K562 (cell line): ENCODE measurements at regions not wholly inside any gene's neighbourhood (a gene's known extent, or its start where the extent isn't known, plus 50 kb on each side); places are given as distances from the start of the nearest gene placed in this dataset.

Experiments
- ATAC-seq: fragments of 200-7000 bp; cut with Tn5 transposase; 3 replicates; pipeline ENCODE4 v1.9.1; 2020; ENCODE audit warnings: moderate library complexity
- BruUV-seq: library from RNA; stranded (reverse); fragments of 400-500 nt; replicated peaks from 2 replicates; lab custom pipeline; 2021; lab: Mats Ljungman, UMichigan
- CTCF ChIA-PET: fragments of 300-600 bp; formaldehyde crosslinking; extraction: SDS; loops from one replicate; lab custom pipeline; 2021; ENCODE audit warnings: low intra/inter-chr PET ratio; lab: Yijun Ruan, JAX
- POLR2A ChIA-PET: fragments of 300-600, 350-650 bp; sonication (Branson Sonifier 250); formaldehyde crosslinking; extraction: SDS; loops from one replicate; lab custom pipeline; 2021; ENCODE audit warnings: antibody characterized with exemption, inconsistent platforms; lab: Yijun Ruan, JAX
- DNase-seq, 4 experiments: peaks; one replicate each; pipeline versions ENCODE4 v3.0.0 to v3.0.0-alpha.2; 2011 to 2018; ENCODE audit warnings: low spot score in 3 of 4, mixed read lengths in 3 of 4; ENCODE audit errors: extremely low read depth in 1 of 4
- FAIRE-seq: peaks from 2 replicates; lab custom pipeline; 2011; peaks lifted over from hg19 to GRCh38; lab: Jason Lieb, UNC
- H2AFZ ChIP-seq: 2 replicates; pipeline ENCODE4 v1.6.0; 2011; ENCODE audit warnings: low read depth, low read length, control low read depth, inconsistent platforms
- H3K27ac ChIP-seq: fragments of 200-600 bp; 3 replicates; pipeline ENCODE4 v1.8.0; 2011; ENCODE audit warnings: low read depth, mild to moderate bottlenecking, control low read depth, inconsistent platforms, low read length, moderate library complexity, mixed read lengths; ENCODE audit errors: extremely low read depth
- H3K27me3 ChIP-seq, 2 experiments: fragments of 300-600 bp in 1 of 2; 2 replicates in 1 of 2; 3 replicates in 1 of 2; pipeline versions ENCODE4 v1.6.0 to v1.8.0; 2011; ENCODE audit warnings: inconsistent platforms in 2 of 2, low read length in 2 of 2, mild to moderate bottlenecking in 1 of 2, mixed read lengths in 1 of 2, moderate library complexity in 1 of 2; ENCODE audit not compliant: control insufficient read depth in 2 of 2, insufficient read depth in 2 of 2
- H3K36me3 ChIP-seq: fragments of 300-600 bp; 3 replicates; pipeline ENCODE4 v1.8.0; 2011; ENCODE audit warnings: mild to moderate bottlenecking, low read length, inconsistent platforms; ENCODE audit not compliant: control insufficient read depth, insufficient read depth
- H3K4me1 ChIP-seq, 2 experiments: fragments of 200-600 bp in 1 of 2; replicated peaks in 1 of 2; 2 replicates in 1 of 2; 3 replicates in 1 of 2; pipeline versions ENCODE4 v1.5.1 to v1.8.0; 2011; ENCODE audit warnings: inconsistent platforms in 2 of 2, low read length in 2 of 2, mild to moderate bottlenecking in 1 of 2, mixed read lengths in 1 of 2, moderate library complexity in 1 of 2; ENCODE audit not compliant: control insufficient read depth in 2 of 2, insufficient read depth in 2 of 2
- H3K4me2 ChIP-seq: 2 replicates; pipeline ENCODE4 v1.6.1; 2011; ENCODE audit warnings: low read length, control low read depth, inconsistent platforms, mixed read lengths; ENCODE audit not compliant: insufficient read depth
- H3K4me3 ChIP-seq: fragments of 200-600 bp; sonication (generic), shearing (Covaris generic); 2 replicates; pipeline ENCODE4 v1.5.1; 2016; ENCODE audit warnings: control low read depth, inconsistent platforms
- H3K79me2 ChIP-seq: fragments of 200-600 bp; 3 replicates; pipeline ENCODE4 v1.8.0; 2011; ENCODE audit warnings: low read length, inconsistent platforms; ENCODE audit not compliant: control insufficient read depth, insufficient read depth
- H3K9ac ChIP-seq, 2 experiments: 2 replicates each; pipeline versions ENCODE4 v1.6.0 to v1.6.1; 2011; ENCODE audit warnings: low read depth in 2 of 2, low read length in 2 of 2, control low read depth in 1 of 2, inconsistent platforms in 1 of 2, mild to moderate bottlenecking in 1 of 2, mixed read lengths in 1 of 2; ENCODE audit not compliant: insufficient read depth in 1 of 2
- H3K9me1 ChIP-seq: one replicate; pipeline ENCODE4 v1.6.0; 2011; ENCODE audit warnings: inconsistent platforms, mild to moderate bottlenecking, low read length, moderate library complexity; ENCODE audit not compliant: control insufficient read depth, insufficient read depth
- H3K9me3 ChIP-seq: replicated peaks from 2 replicates; pipeline ENCODE4 v1.5.1; 2011; ENCODE audit warnings: low read depth, low read length, inconsistent platforms; ENCODE audit not compliant: control insufficient read depth, insufficient read depth
- H4K20me1 ChIP-seq: replicated peaks from 2 replicates; pipeline ENCODE4 v1.6.1; 2011; ENCODE audit warnings: low read length, inconsistent platforms, mixed read lengths; ENCODE audit not compliant: control insufficient read depth, insufficient read depth
- CGGBP1 ChIP-seq: fragments of 250-450 bp; sonication (Bioruptor Pico); IDR thresholded peaks from 2 replicates; pipeline ENCODE4 v1.9.0; 2021; ENCODE audit warnings: mild to moderate bottlenecking
- DDX20 ChIP-seq: fragments of 450-650 bp; IDR thresholded peaks from 2 replicates; pipeline ENCODE4 v1.6.1; 2016; ENCODE audit warnings: missing genetic modification characterization, low read depth, mild to moderate bottlenecking, missing compliant biosample characterization, moderate library complexity
- FOXA1 ChIP-seq: fragments of 450-650 bp; IDR thresholded peaks from 2 replicates; pipeline ENCODE4 v1.6.1; 2016; ENCODE audit warnings: mild to moderate bottlenecking, borderline replicate concordance
- PATZ1 ChIP-seq: fragments of 250-450 bp; sonication (Bioruptor Pico); IDR thresholded peaks from 2 replicates; pipeline ENCODE4 v1.5.0; 2020; ENCODE audit warnings: mild to moderate bottlenecking, borderline replicate concordance
- RNF2 ChIP-seq: sonication (generic); IDR thresholded peaks from 2 replicates; pipeline ENCODE4 v1.6.1; 2016
- SMAD2 ChIP-seq: fragments of 150-350 bp; IDR thresholded peaks from 2 replicates; pipeline ENCODE4 v1.6.1; 2014; ENCODE audit warnings: low read depth, mild to moderate bottlenecking, low read length
- ZNF140 ChIP-seq: fragments of 250-450 bp; sonication (Bioruptor Pico); IDR thresholded peaks from 2 replicates; pipeline ENCODE4 v1.8.0; 2021; ENCODE audit warnings: moderate library complexity, mild to moderate bottlenecking, inconsistent platforms
- WGBS: fragments of 100-300 bp; shearing (Covaris generic); methylation state at CpG from one replicate; pipeline ENCODE4 v1.1.6; 2016; ENCODE audit warnings: low coverage, mixed read lengths; ENCODE audit not compliant: insufficient coverage; ENCODE audit errors: missing lambda C conversion rate; 5-methylcytosine and 5-hydroxymethylcytosine counted together
- in situ Hi-C: fragments of 300-500 bp; cut with MboI; formaldehyde crosslinking; loops from 4 replicates; pipeline ENCODE4 v1.15.0; 2018; ENCODE audit warnings: inconsistent platforms, mixed read lengths
- intact Hi-C: fragments of 100-400 bp; cut with micrococcal nuclease; formaldehyde crosslinking; loops from 2 replicates; pipeline ENCODE4 v1.14.2; 2022
- TF ChIP-seq, protein P1 (sequence below): fragments of 150-350 bp; conservative IDR thresholded peaks from 2 replicates; pipeline ENCODE4 v1.6.1; 2014; ENCODE audit warnings: low read length
- TF ChIP-seq, protein P2 (sequence below): sonication (generic); formaldehyde crosslinking; IDR thresholded peaks from 2 replicates; pipeline ENCODE4 v1.8.0; 2022; ENCODE audit warnings: missing genetic modification reagents, mild to moderate bottlenecking, moderate library complexity, borderline replicate concordance

- no peak overlapping the region for H3K9ac ChIP-seq
- H4K20me1 ChIP-seq = no peaks in the 10 kb centered on the region
- TF ChIP-seq RNF2 = no peak
- no peak for TF ChIP-seq SMAD2
- TF ChIP-seq PATZ1 (CRISPR knock-in tag) = no peak
- TF ChIP-seq, protein P1, sequence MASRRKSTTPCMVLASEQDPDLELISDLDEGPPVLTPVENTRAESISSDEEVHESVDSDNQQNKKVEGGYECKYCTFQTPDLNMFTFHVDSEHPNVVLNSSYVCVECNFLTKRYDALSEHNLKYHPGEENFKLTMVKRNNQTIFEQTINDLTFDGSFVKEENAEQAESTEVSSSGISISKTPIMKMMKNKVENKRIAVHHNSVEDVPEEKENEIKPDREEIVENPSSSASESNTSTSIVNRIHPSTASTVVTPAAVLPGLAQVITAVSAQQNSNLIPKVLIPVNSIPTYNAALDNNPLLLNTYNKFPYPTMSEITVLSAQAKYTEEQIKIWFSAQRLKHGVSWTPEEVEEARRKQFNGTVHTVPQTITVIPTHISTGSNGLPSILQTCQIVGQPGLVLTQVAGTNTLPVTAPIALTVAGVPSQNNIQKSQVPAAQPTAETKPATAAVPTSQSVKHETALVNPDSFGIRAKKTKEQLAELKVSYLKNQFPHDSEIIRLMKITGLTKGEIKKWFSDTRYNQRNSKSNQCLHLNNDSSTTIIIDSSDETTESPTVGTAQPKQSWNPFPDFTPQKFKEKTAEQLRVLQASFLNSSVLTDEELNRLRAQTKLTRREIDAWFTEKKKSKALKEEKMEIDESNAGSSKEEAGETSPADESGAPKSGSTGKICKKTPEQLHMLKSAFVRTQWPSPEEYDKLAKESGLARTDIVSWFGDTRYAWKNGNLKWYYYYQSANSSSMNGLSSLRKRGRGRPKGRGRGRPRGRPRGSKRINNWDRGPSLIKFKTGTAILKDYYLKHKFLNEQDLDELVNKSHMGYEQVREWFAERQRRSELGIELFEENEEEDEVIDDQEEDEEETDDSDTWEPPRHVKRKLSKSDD = no peak
- no peak for TF ChIP-seq CGGBP1 (CRISPR knock-in tag)
- TF ChIP-seq DDX20 (tag) = no peak
- TF ChIP-seq FOXA1 = no peak
- no peak for TF ChIP-seq ZNF140 (CRISPR knock-in tag)
- TF ChIP-seq, protein P2, sequence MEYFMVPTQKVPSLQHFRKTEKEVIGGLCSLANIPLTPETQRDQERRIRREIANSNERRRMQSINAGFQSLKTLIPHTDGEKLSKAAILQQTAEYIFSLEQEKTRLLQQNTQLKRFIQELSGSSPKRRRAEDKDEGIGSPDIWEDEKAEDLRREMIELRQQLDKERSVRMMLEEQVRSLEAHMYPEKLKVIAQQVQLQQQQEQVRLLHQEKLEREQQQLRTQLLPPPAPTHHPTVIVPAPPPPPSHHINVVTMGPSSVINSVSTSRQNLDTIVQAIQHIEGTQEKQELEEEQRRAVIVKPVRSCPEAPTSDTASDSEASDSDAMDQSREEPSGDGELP (CRISPR knock-in tag) = no peak
- no peaks in the 10 kb centered on the region for H3K79me2 ChIP-seq
- H3K9me3 ChIP-seq = no peaks in the 10 kb centered on the region
- BruUV-seq = no TSS peak
- in situ Hi-C loops = loop anchor here (25.0 kb wide), 1 partner anchor 857 kb away; the partner anchor contains the start of gene ZNF639
- no peaks in the 10 kb centered on the region for H3K4me1 ChIP-seq
- H3K4me2 ChIP-seq = no peak overlapping the region
- no peak overlapping the region for H3K27ac ChIP-seq
- POLR2A ChIA-PET = interaction anchor here (0.7 kb wide), 1 partner anchor 1034 kb away, joined by 5 read pairs; no protein-coding TSS in a partner anchor
- no peaks in the 10 kb centered on the region for H3K36me3 ChIP-seq
- ATAC-seq = no peak
- CTCF ChIA-PET = no interaction called here
- WGBS = 0% methylated on average over 1 of the region's 1 CpG
- intact Hi-C loops = no loop called here
- no peak overlapping the region for H3K4me3 ChIP-seq
- H3K9me1 ChIP-seq = no peaks in the 10 kb centered on the region
- H3K27me3 ChIP-seq = no peaks in the 10 kb centered on the region
- FAIRE-seq = no peak
- H2AFZ ChIP-seq = no peak overlapping the region
- DNase-seq = no peak
These were observed 81.0 kb upstream of the KCNMB2 start for GRCh38 chr3:178455226-178455625.
